GM18867 (cell line): ENCODE measurements at regions not wholly inside any gene's neighbourhood (a gene's known extent, or its start where the extent isn't known, plus 50 kb on each side); places are given as distances from the start of the nearest gene placed in this dataset.

Source experiments
- ATAC-seq: cut with Tn5 transposase; IDR thresholded peaks from one replicate; pipeline ENCODE4 v1.9.1; 2021; ENCODE audit warnings: mild to moderate bottlenecking, moderate library complexity; ENCODE audit not compliant: unreplicated experiment

GRCh38 chr4:62199291-62199810, 999.2 kb downstream of the ADGRL3 start:
- ATAC-seq: no peak

GRCh38 chr4:62196338-62196737, 996.2 kb downstream of the ADGRL3 start:
- ATAC-seq: no peak

GRCh38 chr4:62194342-62194741, 994.2 kb downstream of the ADGRL3 start:
- ATAC-seq: no peak

GRCh38 chr4:62193761-62194160, 993.6 kb downstream of the ADGRL3 start:
- no peak for ATAC-seq

- no peak for ATAC-seq
Observed at GRCh38 chr4:62191451-62192240, 991.5 kb downstream of the ADGRL3 start.

GRCh38 chr4:62170235-62170634, 970.1 kb downstream of the ADGRL3 start:
- no peak for ATAC-seq

GRCh38 chr4:62168681-62169080, 968.6 kb downstream of the ADGRL3 start:
- no peak for ATAC-seq

GRCh38 chr4:62162606-62163005, 962.5 kb downstream of the ADGRL3 start:
- no peak for ATAC-seq

- no peak for ATAC-seq
Observed at GRCh38 chr4:62161446-62161845, 961.3 kb downstream of the ADGRL3 start.

- no peak for ATAC-seq
Observed at GRCh38 chr4:62159876-62160275, 959.8 kb downstream of the ADGRL3 start.

GRCh38 chr4:62159306-62159705, 959.2 kb downstream of the ADGRL3 start:
- ATAC-seq: no peak

GRCh38 chr4:62156205-62156604, 956.1 kb downstream of the ADGRL3 start:
- ATAC-seq: no peak

GRCh38 chr4:62145276-62145675, 945.1 kb downstream of the ADGRL3 start:
- ATAC-seq: no peak

GRCh38 chr4:62144431-62144830, 944.3 kb downstream of the ADGRL3 start:
- no peak for ATAC-seq

GRCh38 chr4:62135565-62136156, 935.5 kb downstream of the ADGRL3 start:
- no peak for ATAC-seq

GRCh38 chr4:62133977-62134376, 933.9 kb downstream of the ADGRL3 start:
- no peak for ATAC-seq

GRCh38 chr4:62133101-62133897, 933.2 kb downstream of the ADGRL3 start:
- no peak for ATAC-seq

- ATAC-seq: no peak
Observed at GRCh38 chr4:62131049-62131448, 930.9 kb downstream of the ADGRL3 start.

GRCh38 chr4:62130637-62131036, 930.5 kb downstream of the ADGRL3 start:
- no peak for ATAC-seq

- no peak for ATAC-seq
Observed at GRCh38 chr4:62130230-62130629, 930.1 kb downstream of the ADGRL3 start.
